Activated CD4-positive, alpha-beta T cell treated with anti-CD3 and anti-CD28 coated beads for 36 hours (primary cell): ENCODE measurements at regions not wholly inside any gene's neighbourhood (a gene's known extent, or its start where the extent isn't known, plus 50 kb on each side); places are given as distances from the start of the nearest gene placed in this dataset.

Source experiments
- ATAC-seq: fragments of 200-7000 bp; cut with Tn5 transposase; one replicate; pipeline ENCODE4 v1.10.0; 2021; ENCODE audit warnings: mild to moderate bottlenecking, moderate library complexity
- CTCF ChIA-PET: fragments of 350-600 bp; sonication (Branson Sonifier 250); formaldehyde crosslinking; loops from one replicate; lab custom pipeline; 2021; ENCODE audit warnings: antibody characterized with exemption; lab: Charles Lee
- POLR2A ChIA-PET: fragments of 350-600 bp; sonication (Branson Sonifier 250); formaldehyde crosslinking; loops from one replicate; lab custom pipeline; 2021; ENCODE audit warnings: antibody characterized with exemption, inconsistent platforms; lab: Charles Lee
- DNase-seq: peaks from one replicate; pipeline ENCODE4 v3.0.0-alpha.2; 2020
- H3K27ac Mint-ChIP-seq: one replicate; pipeline ENCODE4 v1.8.0; 2021; ENCODE audit warnings: mixed read lengths
- H3K27me3 Mint-ChIP-seq: one replicate; pipeline ENCODE4 v1.8.0; 2021; ENCODE audit warnings: mixed read lengths
- H3K36me3 Mint-ChIP-seq: one replicate; pipeline ENCODE4 v1.8.0; 2021; ENCODE audit warnings: low read depth, mixed read lengths
- H3K4me1 Mint-ChIP-seq: one replicate; pipeline ENCODE4 v1.8.0; 2021; ENCODE audit warnings: mixed read lengths
- H3K4me3 Mint-ChIP-seq: one replicate; pipeline ENCODE4 v1.8.0; 2021; ENCODE audit warnings: mild to moderate bottlenecking, moderate library complexity, mixed read lengths
- H3K9me3 Mint-ChIP-seq: one replicate; pipeline ENCODE4 v1.8.0; 2021; ENCODE audit warnings: low read depth, mixed read lengths
- intact Hi-C, 2 experiments: fragments of 100-400 bp; cut with DNase I in 1 of 2; cut with micrococcal nuclease in 1 of 2; formaldehyde crosslinking; loops; one replicate each; pipeline versions ENCODE4 v1.14.2 to v1.15.1; 2022 to 2024; cut with DNase I, micrococcal nuclease

DNA sequence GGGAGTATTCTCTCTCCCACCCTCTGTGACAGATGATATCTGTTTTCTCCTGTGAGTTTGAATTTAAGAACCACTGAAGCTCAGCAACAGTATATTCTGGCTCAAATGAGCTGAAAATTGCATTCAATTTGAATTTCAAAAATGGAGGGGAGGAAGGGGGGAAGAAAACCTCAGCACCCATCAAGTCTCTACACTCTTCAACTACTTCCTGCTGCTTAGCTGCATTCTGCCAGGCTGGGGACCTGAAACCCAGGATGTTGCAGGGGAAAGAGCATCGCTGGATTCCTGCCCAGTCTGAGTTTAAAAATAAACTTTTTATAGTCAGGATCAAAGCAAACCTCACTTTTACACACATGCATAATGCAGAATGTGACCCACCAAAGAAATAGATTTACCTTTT, 214.3 kb upstream of the ESRRG start:
- intact Hi-C loops, result no loop called here
- Mint-ChIP-seq H3K4me3 (no peak overlapping the region), H3K27me3 (no peaks in the 10 kb centered on the region), H3K27ac (no peak overlapping the region), H3K4me1 (no peaks in the 10 kb centered on the region), H3K36me3 (no peaks in the 10 kb centered on the region), H3K9me3 (no peaks in the 10 kb centered on the region)
- ATAC-seq (no peak), DNase-seq (no peak)
- ChIA-PET CTCF (interaction anchor here (0.7 kb wide), 1 partner anchor 112 kb away, joined by 4 read pairs; no protein-coding TSS in a partner anchor), POLR2A (no interaction called here)

DNA sequence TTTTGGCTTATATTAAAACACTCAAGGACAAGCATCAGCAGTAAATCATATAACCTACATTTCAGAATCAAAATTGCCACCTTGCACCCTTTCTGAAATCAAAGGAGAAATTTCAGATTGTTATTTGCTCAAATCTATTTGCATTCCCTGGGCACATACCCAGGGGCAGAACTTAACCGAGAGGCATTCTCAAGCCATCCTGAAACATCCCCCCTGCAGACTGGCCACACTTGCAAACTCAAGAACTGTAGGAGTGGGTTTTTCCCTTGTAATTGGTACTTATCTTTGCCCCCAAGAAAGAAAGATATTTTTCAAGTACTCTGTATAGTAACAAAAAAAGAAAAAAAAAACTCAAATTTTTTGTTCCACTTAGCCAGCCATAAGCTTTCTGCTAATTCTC, 213.6 kb upstream of the ESRRG start:
- no peak for ATAC-seq
- no peaks in the 10 kb centered on the region for H3K9me3 Mint-ChIP-seq
- POLR2A ChIA-PET, result no interaction called here

DNA sequence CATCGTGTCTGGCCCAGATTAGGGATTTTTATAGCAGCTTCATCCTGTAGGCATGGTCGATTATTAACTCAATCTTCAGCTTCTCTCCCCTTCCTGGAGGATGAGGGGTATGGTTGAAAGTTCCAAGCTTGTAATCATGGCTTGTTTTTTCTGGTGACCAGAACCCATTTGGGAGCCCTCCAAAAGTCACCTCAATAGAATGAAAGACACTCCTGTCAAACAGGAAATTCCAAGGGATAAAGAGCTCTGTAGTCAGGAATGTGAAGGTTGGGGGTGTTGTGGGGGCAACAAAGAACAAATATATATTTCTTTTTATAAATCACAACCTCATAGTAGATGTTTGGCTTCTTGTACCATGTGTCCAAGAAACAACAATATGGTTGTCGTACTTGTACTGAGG, 212.7 kb upstream of the ESRRG start:
- ChIA-PET CTCF (no interaction called here), POLR2A (no interaction called here)
- Mint-ChIP-seq H3K9me3 (no peaks in the 10 kb centered on the region), H3K36me3 (no peaks in the 10 kb centered on the region), H3K4me1 (no peaks in the 10 kb centered on the region), H3K27me3 (no peaks in the 10 kb centered on the region), H3K27ac (no peak overlapping the region), H3K4me3 (no peak overlapping the region)
- no peak for ATAC-seq
- no peak for DNase-seq
- intact Hi-C loops, result no loop called here

More for the DNA sequence above, 213.6 kb upstream of the ESRRG start:
- CTCF ChIA-PET, result interaction anchor here (0.7 kb wide), 1 partner anchor 111 kb away, joined by 4 read pairs; no protein-coding TSS in a partner anchor
- no peaks in the 10 kb centered on the region for H3K36me3 Mint-ChIP-seq
- H3K27me3 Mint-ChIP-seq, result no peaks in the 10 kb centered on the region
- intact Hi-C loops, result no loop called here
- no peaks in the 10 kb centered on the region for H3K4me1 Mint-ChIP-seq
- no peak overlapping the region for H3K4me3 Mint-ChIP-seq
- DNase-seq, result no peak
- no peak overlapping the region for H3K27ac Mint-ChIP-seq

DNA sequence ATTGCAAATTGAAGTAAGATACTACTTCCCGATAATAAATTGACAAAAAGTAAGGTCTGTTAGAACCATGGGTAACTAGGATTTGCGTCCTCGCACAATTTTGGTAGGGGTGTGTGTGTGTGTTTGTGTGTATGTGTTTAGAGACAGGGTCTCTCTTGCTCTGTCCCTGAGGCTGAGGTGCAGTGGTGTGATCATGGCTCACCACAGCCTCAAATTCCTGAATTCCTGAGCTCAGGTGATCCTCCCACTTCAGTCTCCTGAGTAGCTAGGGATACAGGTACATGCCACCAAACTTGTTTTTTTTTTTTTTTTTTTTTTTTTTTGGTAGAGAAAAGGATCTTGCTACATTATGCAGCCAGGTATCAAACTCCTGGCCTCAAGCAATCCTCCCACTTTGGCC, 209.2 kb upstream of the ESRRG start:
- H3K27me3 Mint-ChIP-seq, result no peaks in the 10 kb centered on the region
- DNase-seq (no peak), ATAC-seq (no peak)
- POLR2A ChIA-PET, result no interaction called here
- H3K36me3 Mint-ChIP-seq, result no peaks in the 10 kb centered on the region
- no peak overlapping the region for H3K4me3 Mint-ChIP-seq
- no peaks in the 10 kb centered on the region for H3K4me1 Mint-ChIP-seq
- no peak overlapping the region for H3K27ac Mint-ChIP-seq
- no peaks in the 10 kb centered on the region for H3K9me3 Mint-ChIP-seq
- intact Hi-C loops, result no loop called here
- CTCF ChIA-PET, result interaction anchor here (0.6 kb wide), 1 partner anchor 88 kb away, joined by 4 read pairs; no protein-coding TSS in a partner anchor

DNA sequence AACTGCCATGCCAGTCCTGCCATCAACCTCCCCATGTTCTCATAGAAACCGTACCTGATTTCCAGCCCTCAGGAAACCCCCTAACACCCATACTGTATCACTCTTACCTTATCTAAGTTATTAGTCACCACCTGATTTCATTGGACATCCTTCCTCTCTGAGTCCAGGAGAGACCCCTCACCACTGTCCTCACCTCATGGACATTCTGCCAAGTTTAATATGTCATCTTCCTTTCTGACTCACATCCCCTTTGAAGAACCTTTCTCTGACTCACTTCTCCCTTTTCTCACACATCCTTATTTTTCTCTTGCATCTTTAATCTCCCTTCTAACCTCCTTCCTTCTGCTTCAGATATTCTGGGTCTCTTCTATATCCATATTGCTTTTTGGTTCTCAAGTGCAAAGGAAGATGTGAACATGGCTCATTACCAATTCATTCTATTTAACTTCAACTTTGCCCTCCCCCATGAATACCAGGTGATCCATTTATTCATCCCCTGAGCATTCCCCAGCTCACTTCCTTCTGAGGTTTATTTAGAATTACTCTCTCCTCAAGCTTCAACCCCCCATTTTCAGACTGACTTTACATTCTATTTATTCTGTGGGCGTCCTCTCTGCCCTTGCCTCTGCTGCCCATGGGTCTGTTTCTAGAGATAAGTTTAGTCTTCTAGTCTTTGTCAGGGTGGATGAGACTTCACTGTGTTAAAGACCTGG, 206.8 kb upstream of the ESRRG start:
- H3K9me3 Mint-ChIP-seq, result no peaks in the 10 kb centered on the region
- H3K27me3 Mint-ChIP-seq, result no peaks in the 10 kb centered on the region
- ATAC-seq, result no peak
- ChIA-PET CTCF (interaction anchor here (0.9 kb wide), 1 partner anchor 16 kb away, joined by 3 read pairs; no protein-coding TSS in a partner anchor), POLR2A (no interaction called here)
- H3K4me1 Mint-ChIP-seq, result no peaks in the 10 kb centered on the region
- no peak for DNase-seq
- no peak overlapping the region for H3K4me3 Mint-ChIP-seq
- intact Hi-C loops, result no loop called here
- H3K36me3 Mint-ChIP-seq, result no peaks in the 10 kb centered on the region
- no peak overlapping the region for H3K27ac Mint-ChIP-seq

DNA sequence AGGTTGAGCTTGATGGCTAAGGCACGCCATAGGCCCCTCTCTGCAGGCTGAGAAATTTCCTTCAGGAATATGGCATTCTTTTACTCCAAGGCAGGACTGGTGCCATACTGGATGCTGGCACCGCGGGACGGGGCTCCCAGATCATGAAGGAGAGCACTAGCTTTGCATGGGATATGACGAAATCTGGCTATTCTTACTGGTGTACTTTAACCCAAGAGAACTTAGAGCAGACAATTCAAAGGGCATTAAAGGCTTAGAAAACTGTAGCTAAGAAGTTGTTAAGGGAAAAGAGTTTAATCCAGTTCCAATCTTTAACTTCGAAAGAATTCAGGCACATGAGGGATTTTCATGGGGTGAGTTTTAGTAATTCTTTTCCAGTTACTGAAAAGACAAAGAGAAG, 204.4 kb upstream of the ESRRG start:
- Mint-ChIP-seq H3K4me3 (no peak overlapping the region), H3K36me3 (no peaks in the 10 kb centered on the region), H3K4me1 (no peaks in the 10 kb centered on the region), H3K27me3 (no peaks in the 10 kb centered on the region), H3K27ac (no peak overlapping the region), H3K9me3 (no peaks in the 10 kb centered on the region)
- CTCF ChIA-PET, result no interaction called here
- intact Hi-C loops, result no loop called here
- POLR2A ChIA-PET, result no interaction called here
- ATAC-seq (no peak), DNase-seq (no peak)

DNA sequence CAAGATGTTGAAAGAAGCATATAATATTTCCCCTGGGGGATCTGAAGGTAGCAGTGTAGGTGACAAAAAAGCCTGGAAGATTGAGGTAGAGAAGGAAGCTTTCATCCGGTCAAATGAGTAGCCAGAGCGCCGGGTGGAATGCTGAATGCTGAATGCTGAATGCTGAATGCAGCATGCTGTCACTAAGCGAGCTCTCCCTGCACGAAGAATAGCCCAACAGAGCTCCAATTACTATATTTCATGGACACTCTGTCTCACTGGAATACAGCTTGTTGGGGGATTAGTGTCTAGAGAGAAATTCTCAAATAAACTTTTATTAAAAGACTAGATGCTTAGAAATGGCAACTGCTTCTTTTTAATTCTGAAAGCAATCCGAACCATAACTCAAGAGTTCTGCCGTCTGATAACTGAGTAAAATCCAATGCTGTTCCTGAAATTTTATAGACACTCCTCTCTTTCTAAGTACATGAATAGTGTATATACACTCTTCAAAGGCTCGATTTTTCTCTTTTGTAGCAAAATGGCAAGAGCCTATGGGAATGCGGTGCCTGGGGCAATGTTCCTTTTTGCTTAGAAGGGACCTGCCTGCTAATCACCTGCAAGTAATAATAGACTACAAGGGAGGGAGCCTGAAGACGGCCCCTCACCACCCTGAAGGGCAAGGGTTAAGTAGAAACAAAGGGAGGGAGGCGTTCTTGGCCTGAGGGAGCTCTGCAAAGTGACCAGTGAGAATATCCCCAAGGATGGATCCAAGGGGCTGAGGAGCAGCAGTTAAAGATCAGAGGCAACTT, 203.7 kb upstream of the ESRRG start:
- no peak overlapping the region for H3K4me3 Mint-ChIP-seq
- H3K36me3 Mint-ChIP-seq, result no peaks in the 10 kb centered on the region
- no peaks in the 10 kb centered on the region for H3K27me3 Mint-ChIP-seq
- H3K27ac Mint-ChIP-seq, result no peak overlapping the region
- POLR2A ChIA-PET, result no interaction called here
- H3K4me1 Mint-ChIP-seq, result no peaks in the 10 kb centered on the region
- CTCF ChIA-PET, result no interaction called here
- no peaks in the 10 kb centered on the region for H3K9me3 Mint-ChIP-seq
- DNase-seq, result no peak
- intact Hi-C loops, result no loop called here
- ATAC-seq, result no peak

DNA sequence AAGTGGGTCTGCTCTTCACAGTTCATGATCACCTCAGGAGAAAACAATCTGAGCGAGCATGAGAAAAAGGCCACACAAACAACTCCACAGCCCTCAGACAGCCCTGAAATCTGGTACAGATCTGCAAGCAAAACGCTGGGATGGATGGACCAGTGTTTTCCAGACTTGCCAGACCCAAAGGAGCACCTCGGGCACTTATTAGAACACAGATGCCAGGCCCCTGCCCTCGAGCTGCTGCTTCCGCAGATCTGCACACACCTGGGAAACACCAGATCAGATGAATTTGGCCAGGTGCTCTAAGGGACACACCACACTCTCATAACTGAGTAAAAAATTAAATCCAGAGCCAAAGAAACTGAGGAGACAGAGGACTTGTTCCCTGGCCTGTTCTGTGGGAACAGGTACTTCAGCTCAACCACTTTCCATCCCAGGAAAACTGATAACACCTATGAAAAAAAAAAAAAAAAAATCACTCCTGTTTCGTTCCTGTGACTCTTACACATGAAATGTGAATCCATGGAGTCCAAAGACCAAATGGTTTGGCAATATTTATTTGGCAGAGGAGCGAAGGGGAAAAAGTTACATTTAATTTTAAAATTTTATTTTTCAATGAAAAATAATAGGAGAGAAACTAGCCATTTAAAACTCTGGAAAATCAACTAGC, 202.9 kb upstream of the ESRRG start:
- H3K4me1 Mint-ChIP-seq, result no peaks in the 10 kb centered on the region
- H3K9me3 Mint-ChIP-seq, result no peaks in the 10 kb centered on the region
- H3K4me3 Mint-ChIP-seq, result no peak overlapping the region
- H3K27ac Mint-ChIP-seq, result no peak overlapping the region
- no peaks in the 10 kb centered on the region for H3K27me3 Mint-ChIP-seq
- POLR2A ChIA-PET, result no interaction called here
- CTCF ChIA-PET, result no interaction called here
- no peak for ATAC-seq
- intact Hi-C loops, result no loop called here
- no peaks in the 10 kb centered on the region for H3K36me3 Mint-ChIP-seq
- no peak for DNase-seq

DNA sequence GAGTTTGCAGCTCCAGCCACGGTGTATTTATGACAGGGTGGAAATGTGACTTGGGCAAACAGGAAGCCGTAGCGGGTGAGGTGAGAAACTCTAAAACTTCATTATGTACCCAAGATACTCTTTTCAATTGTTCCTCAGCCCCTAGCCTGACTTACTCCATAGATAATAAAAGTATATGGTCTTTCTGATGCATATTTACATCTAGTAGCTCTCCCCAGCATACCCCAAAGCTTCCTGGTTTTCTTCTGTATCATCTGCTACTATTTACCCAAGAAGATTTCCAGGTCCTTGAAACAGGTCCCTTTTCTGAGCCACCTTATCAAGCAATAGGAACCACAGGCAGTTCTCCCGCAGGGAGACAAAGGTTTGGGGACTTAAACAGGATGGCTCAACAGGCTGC, 201.5 kb upstream of the ESRRG start:
- Mint-ChIP-seq H3K4me3 (no peak overlapping the region), H3K27ac (no peak overlapping the region), H3K9me3 (no peaks in the 10 kb centered on the region), H3K4me1 (no peaks in the 10 kb centered on the region), H3K36me3 (no peaks in the 10 kb centered on the region), H3K27me3 (no peaks in the 10 kb centered on the region)
- ATAC-seq (no peak), DNase-seq (no peak)
- POLR2A ChIA-PET, result no interaction called here
- intact Hi-C loops, result no loop called here
- CTCF ChIA-PET, result no interaction called here

DNA sequence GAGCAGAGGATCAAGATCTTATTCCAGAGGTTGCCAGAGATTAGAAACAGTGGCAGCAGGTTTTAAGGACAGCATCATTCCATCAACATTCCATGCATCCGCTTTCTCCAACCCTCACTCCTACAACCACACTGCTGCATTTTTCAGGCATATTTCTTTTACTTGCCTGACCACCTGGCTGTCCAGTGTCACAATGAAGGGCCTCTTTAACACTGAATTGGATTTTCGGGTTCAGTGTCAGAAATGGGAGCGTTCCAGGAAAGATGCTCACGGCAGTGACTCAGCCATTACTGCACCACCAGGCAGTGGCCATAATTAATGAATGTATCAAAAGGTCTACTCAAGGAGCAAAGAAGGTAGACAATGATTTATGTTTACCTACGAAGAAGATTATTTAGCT, 200.4 kb upstream of the ESRRG start:
- POLR2A ChIA-PET, result no interaction called here
- Mint-ChIP-seq H3K27ac (no peak overlapping the region), H3K9me3 (no peaks in the 10 kb centered on the region), H3K36me3 (no peaks in the 10 kb centered on the region), H3K4me3 (no peak overlapping the region), H3K4me1 (no peaks in the 10 kb centered on the region), H3K27me3 (no peaks in the 10 kb centered on the region)
- CTCF ChIA-PET, result no interaction called here
- intact Hi-C loops, result no loop called here
- ATAC-seq (no peak), DNase-seq (no peak)

DNA sequence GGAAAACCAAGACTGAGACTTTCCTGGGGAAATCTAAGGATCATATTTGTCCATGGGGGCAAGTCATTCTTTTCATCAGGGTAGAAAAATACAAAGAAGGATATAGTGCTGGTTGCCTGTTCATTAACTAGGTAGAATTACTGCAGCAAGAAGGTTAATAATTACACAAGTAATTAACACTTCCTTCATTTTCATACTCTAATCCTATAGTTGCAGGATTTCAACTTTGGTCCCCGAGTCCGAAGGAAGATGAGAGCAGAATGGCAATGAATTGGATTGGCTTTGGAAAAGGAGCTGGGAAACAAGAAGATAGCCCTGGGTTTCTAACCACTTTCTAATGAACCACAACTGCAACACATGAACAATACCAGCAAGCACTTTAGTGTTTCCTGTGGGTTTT, 199.2 kb upstream of the ESRRG start:
- POLR2A ChIA-PET, result no interaction called here
- CTCF ChIA-PET, result no interaction called here
- no peak overlapping the region for H3K4me3 Mint-ChIP-seq
- intact Hi-C loops, result no loop called here
- H3K9me3 Mint-ChIP-seq, result no peaks in the 10 kb centered on the region
- H3K27ac Mint-ChIP-seq, result no peak overlapping the region
- no peaks in the 10 kb centered on the region for H3K36me3 Mint-ChIP-seq
- H3K4me1 Mint-ChIP-seq, result no peaks in the 10 kb centered on the region
- DNase-seq (no peak), ATAC-seq (no peak)
- H3K27me3 Mint-ChIP-seq, result no peaks in the 10 kb centered on the region

DNA sequence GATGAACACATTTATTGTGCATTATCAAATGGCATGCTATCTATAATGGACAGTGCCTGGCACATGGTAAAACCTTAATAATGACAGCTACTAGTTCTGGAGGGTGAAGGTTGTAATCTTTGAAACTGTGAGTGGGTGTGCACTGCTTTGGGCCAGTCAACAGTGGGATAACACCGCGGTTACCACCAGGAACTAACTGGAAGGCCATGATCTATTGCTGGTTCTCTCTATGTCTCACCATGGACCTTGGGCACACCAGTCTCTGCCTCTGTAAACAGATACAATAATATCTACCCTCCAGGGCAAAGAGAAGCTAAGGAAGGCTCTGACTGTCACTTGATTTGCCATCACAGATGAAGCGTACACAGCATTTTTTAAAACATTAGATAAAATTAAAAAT, 198.6 kb upstream of the ESRRG start:
- DNase-seq (no peak), ATAC-seq (no peak)
- ChIA-PET CTCF (no interaction called here), POLR2A (no interaction called here)
- Mint-ChIP-seq H3K36me3 (no peaks in the 10 kb centered on the region), H3K4me3 (no peak overlapping the region), H3K4me1 (no peaks in the 10 kb centered on the region), H3K27me3 (no peaks in the 10 kb centered on the region), H3K27ac (no peak overlapping the region), H3K9me3 (no peaks in the 10 kb centered on the region)
- intact Hi-C loops, result no loop called here
